Upper lobe of right lung (tissue), 1 donor: ENCODE measurements at regions not wholly inside any gene's neighbourhood (a gene's known extent, or its start where the extent isn't known, plus 50 kb on each side); places are given as distances from the start of the nearest gene placed in this dataset.

Source experiments
- ATAC-seq: fragments of 200-7000 bp; cut with Tn5 transposase; one replicate; pipeline ENCODE4 v1.9.1; 2020; ENCODE audit warnings: mild to moderate bottlenecking, moderate library complexity
- DNase-seq: peaks from one replicate; pipeline ENCODE4 v3.0.0-alpha.2; 2020
- H3K27ac ChIP-seq: fragments of 200-600 bp; one replicate; pipeline ENCODE4 v1.8.0; 2022
- H3K27me3 ChIP-seq: fragments of 200-600 bp; one replicate; pipeline ENCODE4 v1.8.0; 2022; ENCODE audit warnings: mild to moderate bottlenecking
- H3K36me3 ChIP-seq: fragments of 200-600 bp; one replicate; pipeline ENCODE4 v1.8.0; 2022
- H3K4me1 ChIP-seq: fragments of 200-600 bp; one replicate; pipeline ENCODE4 v1.8.0; 2022
- H3K4me3 ChIP-seq: fragments of 200-600 bp; one replicate; pipeline ENCODE4 v1.8.0; 2022; ENCODE audit warnings: mild to moderate bottlenecking
- H3K9me3 ChIP-seq: fragments of 200-600 bp; one replicate; pipeline ENCODE4 v1.8.0; 2022
- intact Hi-C: fragments of 100-400 bp; cut with DNase I; formaldehyde crosslinking; loops from one replicate; pipeline ENCODE4 v1.11.0; 2022
- TF ChIP-seq, protein P1 (sequence below): fragments of 200-600 bp; IDR thresholded peaks from one replicate; pipeline ENCODE4 v1.8.0; 2022; ENCODE audit warnings: antibody characterized with exemption
- donor health status: DM: no; HTN: yes; CAD: no; lungs with severe emphysema.

DNA sequence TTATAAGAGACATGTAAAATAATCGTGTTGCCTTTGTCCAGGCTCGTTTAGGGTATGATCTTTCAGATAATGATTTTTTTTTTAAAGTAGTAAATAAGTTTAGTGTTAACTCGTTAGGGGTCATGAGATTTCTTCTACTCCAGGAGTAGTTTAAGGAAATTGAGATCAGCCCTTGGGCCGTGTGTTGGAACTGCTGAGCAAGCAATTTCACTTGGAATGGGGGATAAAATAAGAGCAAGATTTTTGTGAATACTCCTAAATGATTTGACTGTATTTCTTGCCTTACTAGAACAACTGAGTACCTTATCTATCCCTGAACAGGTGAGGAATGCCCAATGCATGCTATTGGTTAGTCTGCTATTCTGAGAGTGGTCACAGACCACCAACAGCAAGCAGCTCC lies 102.2 kb upstream of the SERPINE2 start:
- no peaks in the 10 kb centered on the region for H3K4me1 ChIP-seq
- ATAC-seq (no peak), DNase-seq (no peak)
- H3K9me3 ChIP-seq = no peaks in the 10 kb centered on the region
- H3K27ac ChIP-seq = no peak overlapping the region
- no peak overlapping the region for H3K4me3 ChIP-seq
- TF ChIP-seq, protein P1, sequence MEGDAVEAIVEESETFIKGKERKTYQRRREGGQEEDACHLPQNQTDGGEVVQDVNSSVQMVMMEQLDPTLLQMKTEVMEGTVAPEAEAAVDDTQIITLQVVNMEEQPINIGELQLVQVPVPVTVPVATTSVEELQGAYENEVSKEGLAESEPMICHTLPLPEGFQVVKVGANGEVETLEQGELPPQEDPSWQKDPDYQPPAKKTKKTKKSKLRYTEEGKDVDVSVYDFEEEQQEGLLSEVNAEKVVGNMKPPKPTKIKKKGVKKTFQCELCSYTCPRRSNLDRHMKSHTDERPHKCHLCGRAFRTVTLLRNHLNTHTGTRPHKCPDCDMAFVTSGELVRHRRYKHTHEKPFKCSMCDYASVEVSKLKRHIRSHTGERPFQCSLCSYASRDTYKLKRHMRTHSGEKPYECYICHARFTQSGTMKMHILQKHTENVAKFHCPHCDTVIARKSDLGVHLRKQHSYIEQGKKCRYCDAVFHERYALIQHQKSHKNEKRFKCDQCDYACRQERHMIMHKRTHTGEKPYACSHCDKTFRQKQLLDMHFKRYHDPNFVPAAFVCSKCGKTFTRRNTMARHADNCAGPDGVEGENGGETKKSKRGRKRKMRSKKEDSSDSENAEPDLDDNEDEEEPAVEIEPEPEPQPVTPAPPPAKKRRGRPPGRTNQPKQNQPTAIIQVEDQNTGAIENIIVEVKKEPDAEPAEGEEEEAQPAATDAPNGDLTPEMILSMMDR = no peak
- H3K27me3 ChIP-seq = no peaks in the 10 kb centered on the region
- intact Hi-C loops = no loop called here
- no peaks in the 10 kb centered on the region for H3K36me3 ChIP-seq

DNA sequence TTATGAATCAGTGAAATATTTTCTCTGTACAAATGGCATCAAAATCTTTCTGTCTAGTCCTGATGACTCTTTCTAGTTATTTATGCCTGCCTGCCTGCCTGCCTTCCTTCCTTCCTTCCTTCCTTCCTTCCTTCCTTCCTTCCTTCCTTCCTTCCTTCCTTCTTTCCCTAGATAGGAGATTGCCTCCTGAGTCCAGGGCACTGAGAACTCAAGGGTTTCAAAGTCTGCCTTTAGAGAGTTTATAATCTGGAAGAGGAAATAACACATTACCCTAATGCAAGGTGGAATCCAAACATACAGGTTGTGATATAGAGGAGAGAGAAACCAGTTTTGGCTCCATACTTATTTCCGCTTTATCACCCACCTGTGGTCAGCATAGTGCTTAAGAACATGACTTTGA lies 98.1 kb upstream of the SERPINE2 start:
- Histone ChIP-seq H3K4me3 (no peak overlapping the region), H3K36me3 (no peaks in the 10 kb centered on the region), H3K4me1 (no peaks in the 10 kb centered on the region), H3K27ac (no peak overlapping the region), H3K9me3 (no peaks in the 10 kb centered on the region), H3K27me3 (no peaks in the 10 kb centered on the region)
- intact Hi-C loops = no loop called here
- TF ChIP-seq, protein P1 = no peak
- ATAC-seq (no peak), DNase-seq (no peak)

DNA sequence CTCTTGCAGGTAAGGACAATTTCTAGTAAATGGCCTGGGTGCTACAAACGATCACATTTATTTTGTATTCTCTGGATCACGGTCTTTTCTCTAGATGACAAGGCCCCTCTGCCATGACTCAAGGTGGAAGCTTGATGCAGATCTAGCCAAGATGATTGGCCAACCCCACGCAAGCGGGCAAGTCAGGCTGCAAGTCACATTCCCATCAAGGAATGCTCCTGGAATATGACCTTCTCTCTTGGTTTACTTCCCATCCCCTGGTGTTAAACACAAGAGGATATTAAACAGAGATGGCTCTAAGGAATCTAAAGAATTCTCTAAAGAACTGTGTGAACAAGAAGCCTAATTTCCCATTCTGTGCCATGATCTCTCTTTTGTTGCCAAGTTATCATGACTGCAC lies 97.3 kb upstream of the SERPINE2 start:
- TF ChIP-seq, protein P1 = no peak
- ATAC-seq (no peak), DNase-seq (no peak)
- Histone ChIP-seq H3K27me3 (no peaks in the 10 kb centered on the region), H3K27ac (no peak overlapping the region), H3K4me3 (no peak overlapping the region), H3K36me3 (no peaks in the 10 kb centered on the region), H3K9me3 (no peaks in the 10 kb centered on the region), H3K4me1 (no peaks in the 10 kb centered on the region)
- intact Hi-C loops = no loop called here

DNA sequence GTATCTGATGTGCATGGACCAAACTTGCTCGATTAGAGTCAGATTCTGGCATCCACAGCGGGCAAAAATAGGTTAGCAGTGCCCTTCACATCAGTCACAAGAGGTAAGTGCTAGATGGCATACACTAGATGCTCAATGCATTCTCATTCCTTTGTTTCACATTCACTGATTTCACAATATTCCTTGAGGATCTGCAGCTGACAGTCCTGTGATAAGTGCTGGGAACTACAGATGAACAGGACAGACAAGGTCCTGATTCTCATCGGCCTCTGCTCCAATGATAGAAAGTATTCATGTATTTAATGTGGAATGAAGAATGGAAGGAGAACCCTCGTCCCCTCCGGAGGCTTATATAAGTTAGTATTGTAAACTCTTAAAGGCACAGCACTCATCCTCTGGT lies 96.8 kb upstream of the SERPINE2 start:
- DNase-seq = no peak
- Histone ChIP-seq H3K4me1 (no peaks in the 10 kb centered on the region), H3K9me3 (no peaks in the 10 kb centered on the region), H3K36me3 (no peaks in the 10 kb centered on the region), H3K27ac (no peak overlapping the region), H3K4me3 (no peak overlapping the region), H3K27me3 (no peaks in the 10 kb centered on the region)
- TF ChIP-seq, protein P1 = no peak
- ATAC-seq = no peak
- intact Hi-C loops = no loop called here

DNA sequence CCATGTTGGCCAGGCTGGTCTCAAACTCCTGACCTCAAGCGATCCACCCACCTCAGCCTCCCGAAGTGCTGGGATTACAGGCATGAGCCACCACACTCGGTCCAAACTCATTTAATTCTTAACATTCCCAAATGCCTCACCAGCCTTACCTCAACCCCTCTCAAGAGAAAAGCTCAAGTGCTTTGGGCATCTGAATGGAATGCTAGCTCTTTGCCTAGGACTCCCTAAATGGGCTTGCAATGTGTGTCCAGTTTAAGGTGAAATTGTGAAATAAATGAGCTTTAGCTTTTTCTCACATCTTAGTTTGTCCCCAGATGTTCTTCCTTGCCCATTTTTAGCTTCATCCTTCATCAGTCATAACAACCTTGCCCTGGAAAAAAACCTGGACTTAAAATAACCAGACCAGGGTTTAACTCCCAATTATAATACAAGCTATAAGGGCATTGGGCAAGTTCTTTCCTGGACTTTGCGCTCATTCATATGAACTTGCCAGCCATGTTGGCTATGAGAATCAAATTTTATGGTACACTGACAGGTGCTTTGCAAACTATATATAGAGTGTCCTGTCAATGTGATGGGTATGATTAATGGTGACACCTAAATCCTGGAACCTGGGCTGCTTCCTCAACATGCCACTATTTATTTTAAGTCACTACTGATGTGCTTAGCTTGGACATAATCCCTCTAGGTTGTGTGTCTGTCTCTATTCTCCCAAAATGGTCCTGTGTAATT lies 95.1 kb upstream of the SERPINE2 start:
- TF ChIP-seq, protein P1 = no peak
- DNase-seq = no peak
- intact Hi-C loops = no loop called here
- Histone ChIP-seq H3K4me3 (no peak overlapping the region), H3K27ac (no peak overlapping the region), H3K27me3 (no peaks in the 10 kb centered on the region), H3K36me3 (no peaks in the 10 kb centered on the region), H3K4me1 (no peaks in the 10 kb centered on the region), H3K9me3 (no peaks in the 10 kb centered on the region)
- ATAC-seq = no peak

DNA sequence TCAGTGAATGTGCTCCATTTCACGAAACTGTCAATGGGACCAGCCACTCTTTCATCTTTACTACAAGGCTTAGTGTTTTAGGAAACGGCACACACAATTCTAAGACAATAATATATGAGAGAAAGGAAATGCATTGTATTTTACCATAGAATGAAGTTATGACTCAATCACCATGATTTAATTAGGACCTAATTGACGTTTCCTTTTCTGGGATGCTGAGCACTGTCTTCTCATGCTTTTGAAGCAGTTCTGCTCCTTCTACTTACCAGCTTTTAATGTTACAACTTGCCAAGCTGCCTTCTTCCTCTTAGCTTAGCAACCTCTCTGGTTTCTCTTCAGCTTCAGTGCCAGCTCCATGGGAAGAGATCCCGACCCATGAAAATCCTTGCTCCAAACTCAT lies 94.3 kb upstream of the SERPINE2 start:
- no peak for DNase-seq
- Histone ChIP-seq H3K4me1 (no peaks in the 10 kb centered on the region), H3K36me3 (no peaks in the 10 kb centered on the region), H3K27me3 (no peaks in the 10 kb centered on the region), H3K27ac (no peak overlapping the region), H3K4me3 (no peak overlapping the region), H3K9me3 (no peaks in the 10 kb centered on the region)
- no peak for ATAC-seq
- TF ChIP-seq, protein P1 = no peak
- intact Hi-C loops = no loop called here
